HFF-Myc (cell line): ENCODE measurements at regions not wholly inside any gene's neighbourhood (a gene's known extent, or its start where the extent isn't known, plus 50 kb on each side); places are given as distances from the start of the nearest gene placed in this dataset.
A peak's percentile ranks its signal among the peaks of the same experiment; 100 is the strongest.

Source experiments
- DNase-seq: peaks from one replicate; pipeline ENCODE4 v3.0.0-alpha.2; 2011; ENCODE audit warnings: low read depth; ENCODE audit errors: extremely low read depth
- H3K4me3 ChIP-seq: replicated peaks from 2 replicates; pipeline ENCODE4 v1.5.1; 2011; ENCODE audit warnings: low read depth, mild to moderate bottlenecking, control low read depth, low read length
- CTCF ChIP-seq: IDR thresholded peaks from 2 replicates; pipeline ENCODE4 v1.5.1; 2012; ENCODE audit warnings: mild to moderate bottlenecking, low read depth, low read length, control low read depth; ENCODE audit errors: missing control alignments

- DNase-seq: no peak
- H3K4me3 ChIP-seq: no peak overlapping the region
- TF ChIP-seq CTCF: peak; percentile 11
These were observed 291.2 kb upstream of the ADGRB3 start for GRCh38 chr6:68343901-68344300.

- H3K4me3 ChIP-seq: no peak overlapping the region
- DNase-seq: no peak
- TF ChIP-seq CTCF: no peak
These were observed 292.8 kb upstream of the ADGRB3 start for GRCh38 chr6:68342286-68342685.

- no peak for TF ChIP-seq CTCF
- H3K4me3 ChIP-seq: no peak overlapping the region
- DNase-seq: no peak
These were observed 295.5 kb upstream of the ADGRB3 start for GRCh38 chr6:68339488-68340131.

- H3K4me3 ChIP-seq: no peak overlapping the region
- no peak for TF ChIP-seq CTCF
- no peak for DNase-seq
These were observed 301.6 kb upstream of the ADGRB3 start for GRCh38 chr6:68333442-68333841.

- H3K4me3 ChIP-seq: no peak overlapping the region
- no peak for DNase-seq
- TF ChIP-seq CTCF: no peak
These were observed 306.9 kb upstream of the ADGRB3 start for GRCh38 chr6:68328156-68328555.

- no peak overlapping the region for H3K4me3 ChIP-seq
- TF ChIP-seq CTCF: no peak
These were observed 308.3 kb upstream of the ADGRB3 start for GRCh38 chr6:68326762-68327161.

GRCh38 chr6:68317366-68317765, 317.7 kb upstream of the ADGRB3 start:
- no peak for DNase-seq
- no peak for TF ChIP-seq CTCF
- no peak overlapping the region for H3K4me3 ChIP-seq

More at GRCh38 chr6:68326762-68327161, 308.3 kb upstream of the ADGRB3 start:
- DNase-seq: no peak
